ENCODE measurements at regions not wholly inside any gene's neighbourhood (a gene's known extent, or its start where the extent isn't known, plus 50 kb on each side); places are given as distances from the start of the nearest gene placed in this dataset.
"Not testable (repeated sequence)": the region's sequence is repeated elsewhere in the genome, so short reads cannot be mapped to it uniquely, and the experiment has no call there.

DNA sequence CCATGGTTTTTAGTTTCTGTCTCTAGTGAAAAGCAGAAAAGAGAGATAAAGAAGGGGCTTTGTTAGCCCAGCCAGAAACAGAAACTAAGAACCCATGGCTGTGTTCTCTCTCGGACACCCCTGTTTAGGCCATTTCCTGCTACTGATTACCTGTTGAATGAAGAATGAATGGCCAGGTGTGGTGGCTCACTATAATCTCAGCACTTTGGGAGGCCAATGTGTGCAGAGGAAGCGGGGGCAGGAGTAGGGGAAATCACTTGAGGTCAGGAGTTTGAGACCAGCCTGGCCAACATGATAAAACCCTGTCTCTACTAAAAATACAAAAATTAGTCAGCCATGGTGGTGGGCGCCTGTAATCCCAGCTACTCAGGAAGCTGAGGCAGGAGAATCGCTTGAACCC lies 93.8 kb upstream of the MSH6 start:
- not testable (repeated sequence) for DNase-seq

DNA sequence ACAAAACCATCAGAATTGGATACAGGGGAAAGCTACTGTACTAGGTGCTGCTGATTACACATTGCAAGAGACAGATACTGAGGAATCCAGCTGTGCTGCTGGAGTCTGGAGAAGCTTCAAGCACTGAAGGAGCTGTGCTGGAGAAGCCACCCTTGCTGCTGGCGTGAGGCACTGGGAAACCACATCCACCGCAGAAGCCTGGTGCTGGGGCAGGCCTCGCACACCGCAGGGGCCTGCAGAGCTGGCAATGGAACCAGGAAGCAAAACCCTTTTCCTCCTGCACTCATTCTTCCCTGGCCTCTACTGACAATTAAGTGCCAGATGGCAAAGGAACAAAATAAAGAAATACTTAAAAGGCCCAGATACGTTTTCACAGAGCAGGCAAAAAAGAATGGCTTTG lies 94.4 kb upstream of the MSH6 start:
- DNase-seq, result no peak

DNA sequence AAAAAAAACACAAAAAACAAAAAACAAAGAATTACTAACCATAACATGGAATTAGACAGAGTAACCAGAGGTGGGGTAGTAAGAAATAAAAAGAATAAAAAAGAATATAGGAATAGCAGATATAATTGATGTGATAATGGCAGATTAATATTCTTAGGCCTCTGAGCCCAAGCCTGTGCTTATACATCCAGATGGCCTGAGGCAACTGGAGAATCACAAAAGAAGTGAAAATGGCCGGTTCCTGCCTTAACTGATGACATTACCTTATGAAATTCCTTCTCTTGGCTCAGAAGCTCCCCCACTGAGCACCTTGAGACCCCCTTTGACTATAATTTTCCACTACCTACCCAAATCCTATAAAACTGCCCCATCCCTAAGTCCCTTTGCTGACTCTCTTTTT lies 95.1 kb upstream of the MSH6 start:
- no peak for DNase-seq

DNA sequence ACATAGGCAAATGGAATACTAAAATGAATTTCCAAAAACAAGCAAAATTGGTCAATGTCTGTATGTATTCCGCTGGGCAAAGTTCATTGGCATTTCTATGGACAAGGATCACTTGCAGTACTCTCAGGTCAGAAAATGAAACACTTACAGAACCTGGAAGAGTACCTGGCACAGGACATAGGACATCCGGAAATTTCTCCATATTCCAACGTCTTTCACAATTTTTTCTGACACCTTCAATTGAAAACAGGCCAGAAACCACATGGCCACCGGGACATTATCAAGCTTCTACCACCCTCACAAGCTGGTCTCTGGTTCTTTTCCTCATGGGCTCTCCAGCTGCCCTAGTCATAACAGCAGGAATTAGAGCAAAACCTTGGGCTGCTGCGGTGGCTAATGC lies 96.9 kb upstream of the MSH6 start:
- DNase-seq, result no peak

DNA sequence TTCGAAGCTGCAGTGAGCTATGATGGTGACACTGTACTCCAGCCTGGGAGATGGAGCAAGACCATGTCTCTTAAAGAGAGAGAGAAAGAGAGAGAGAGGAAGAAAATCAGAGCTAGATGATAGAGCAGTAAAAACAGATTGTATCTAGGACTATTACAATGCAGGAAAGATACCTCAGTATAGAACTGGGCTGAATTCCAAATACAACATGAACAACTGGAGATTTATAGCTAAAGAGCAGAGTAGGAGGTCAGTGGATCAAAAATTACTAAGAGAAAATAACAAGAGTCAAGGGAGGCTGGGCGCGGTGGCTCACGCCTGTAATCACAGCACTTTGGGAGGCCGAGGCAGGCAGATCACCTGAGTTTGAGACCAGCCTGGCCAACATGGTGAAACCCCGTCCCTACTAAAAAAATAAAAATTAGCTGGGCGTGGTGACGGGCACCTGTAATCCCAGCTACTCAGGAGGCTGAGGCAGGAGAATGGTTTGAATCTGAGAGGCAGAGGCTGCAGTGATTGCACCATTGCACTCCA lies 100.7 kb upstream of the MSH6 start:
- DNase-seq, result no peak

DNA sequence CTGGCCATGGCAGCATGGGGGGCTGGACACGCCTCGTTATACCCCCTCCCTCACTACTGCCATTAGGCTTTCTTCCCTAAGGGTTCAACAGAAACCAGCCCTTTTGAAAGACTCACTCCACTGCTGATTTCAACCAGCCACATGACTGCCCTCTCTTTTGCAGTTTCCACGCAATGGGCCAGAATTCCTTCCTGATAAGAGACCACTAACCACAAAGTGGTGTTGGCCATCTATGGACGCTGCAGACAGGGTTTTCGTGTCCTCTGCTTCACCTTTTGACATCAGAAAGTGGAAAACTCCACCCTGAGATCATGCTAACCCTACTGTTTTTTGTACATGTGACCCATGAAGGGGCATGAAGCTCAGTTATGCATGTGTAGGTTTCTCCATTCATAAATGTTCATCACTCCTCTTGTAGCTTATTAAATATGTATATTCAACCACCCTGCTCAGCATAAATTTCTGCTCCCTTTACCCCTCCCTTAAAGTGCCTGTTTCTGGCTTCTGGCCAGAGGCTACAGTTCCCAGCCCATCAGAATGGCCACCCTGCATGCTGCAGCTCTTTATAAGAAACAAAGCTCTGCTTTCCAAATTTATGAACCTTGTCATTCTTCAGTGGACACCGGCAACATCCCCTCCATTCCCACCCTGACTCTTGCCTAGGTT lies 105.6 kb upstream of the KCNK12 start:
- no peak for DNase-seq

DNA sequence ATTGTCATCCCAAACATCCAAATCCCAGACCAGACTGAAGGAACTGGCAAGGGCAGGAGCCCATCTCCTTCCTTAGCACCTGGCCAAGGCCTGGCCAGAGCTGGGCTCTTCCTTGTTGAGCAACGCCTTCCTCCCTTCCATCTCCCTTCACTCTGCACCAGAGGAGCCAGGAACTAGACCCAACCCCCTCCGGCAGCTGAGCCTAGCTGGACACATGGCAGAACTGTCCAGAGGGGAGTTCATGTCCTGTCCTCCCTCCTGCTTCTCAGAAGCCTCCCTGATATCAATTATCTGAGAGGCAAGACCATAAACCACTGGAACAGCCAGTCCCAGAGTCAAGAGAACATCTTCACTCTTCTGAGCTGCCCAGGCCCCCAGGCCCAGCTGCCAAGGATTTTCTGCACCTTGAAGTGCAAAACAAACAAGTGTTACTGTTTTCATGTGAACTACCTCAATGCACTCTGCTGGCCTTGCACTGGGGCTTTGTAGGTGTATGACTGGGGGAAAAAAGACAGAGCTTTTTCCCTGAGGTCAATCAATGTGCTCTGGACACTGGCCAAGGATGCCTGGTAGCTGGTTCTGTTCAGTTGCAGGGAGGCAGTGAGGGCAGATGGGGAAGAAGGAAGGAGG lies 104.5 kb upstream of the KCNK12 start:
- DNase-seq, result no peak

DNA sequence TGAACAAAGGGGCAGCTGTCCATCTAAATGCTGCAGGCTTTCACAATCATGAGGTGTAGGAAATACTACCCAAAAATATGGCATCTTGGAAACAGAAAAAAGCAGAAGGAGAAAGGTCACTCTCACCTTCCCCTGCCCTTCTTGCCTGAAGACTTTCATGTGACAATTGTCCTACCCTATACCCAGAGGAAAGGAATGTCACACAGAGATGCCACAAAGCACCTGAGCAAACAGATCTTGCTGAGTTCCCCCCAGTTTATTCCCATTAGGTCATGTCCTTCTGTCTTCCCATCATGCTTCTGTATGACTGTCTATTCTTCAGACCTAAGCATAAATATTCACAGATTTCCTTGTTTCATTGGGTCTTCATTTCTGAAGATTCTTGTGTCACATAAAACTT lies 95.5 kb upstream of the KCNK12 start:
- no peak for DNase-seq

DNA sequence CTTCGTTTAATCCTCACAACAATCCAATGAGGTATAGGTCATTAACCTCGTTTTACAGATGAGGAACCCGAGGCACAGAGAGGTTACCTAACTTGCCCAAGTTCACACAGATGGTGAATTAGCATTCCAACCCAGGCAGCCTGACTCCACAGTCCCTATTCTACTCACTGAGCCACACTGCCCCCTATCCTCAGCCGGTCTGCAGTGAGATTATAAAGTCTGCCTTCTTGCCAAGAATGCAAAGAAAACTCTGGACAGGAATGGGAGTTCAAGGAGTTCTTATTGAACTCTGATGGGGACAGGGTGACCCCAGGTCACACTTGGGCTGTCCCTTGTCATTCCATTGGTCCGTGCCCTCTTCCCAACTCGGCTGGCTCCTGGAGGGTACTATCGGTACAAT lies 94.0 kb upstream of the KCNK12 start:
- DNase-seq, result no peak

DNA sequence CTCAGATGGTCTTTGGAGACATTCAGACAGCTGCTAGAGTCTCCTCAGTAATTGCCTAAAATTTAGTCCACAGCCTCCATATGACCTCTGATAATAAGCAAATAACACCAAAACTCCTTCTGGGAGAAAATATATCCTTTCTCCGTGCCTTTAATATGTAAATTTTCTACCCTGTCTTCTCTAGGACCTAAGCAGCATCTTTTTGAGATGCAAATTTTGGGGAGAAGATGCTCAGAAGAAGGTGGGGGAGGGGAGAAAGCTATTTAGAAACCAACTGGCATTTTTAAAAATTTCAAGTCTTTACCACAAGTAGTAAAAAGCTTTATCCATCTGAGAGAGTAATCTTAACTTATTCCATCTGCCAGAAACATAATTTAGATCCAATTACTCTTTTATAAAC lies 91.8 kb upstream of the KCNK12 start:
- DNase-seq, result no peak

DNA sequence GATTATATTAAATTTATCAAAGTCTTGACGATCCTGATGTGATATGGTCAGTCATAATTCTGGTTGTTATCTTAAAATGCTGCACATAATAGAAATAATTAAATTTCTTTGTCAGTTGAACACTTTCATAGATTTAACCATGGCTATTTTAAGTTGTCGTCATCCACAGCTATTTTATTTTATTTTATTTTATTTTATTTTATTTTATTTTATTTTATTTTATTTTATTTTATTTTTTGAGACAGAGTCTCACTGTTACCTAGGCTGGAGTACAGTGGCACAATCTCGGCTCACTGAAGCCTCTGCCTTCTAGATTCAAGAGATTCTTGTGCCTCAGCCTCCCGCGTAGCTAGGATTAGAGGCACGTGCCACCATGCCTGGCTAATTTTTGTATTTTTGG lies 90.5 kb upstream of the KCNK12 start:
- DNase-seq, result no peak

DNA sequence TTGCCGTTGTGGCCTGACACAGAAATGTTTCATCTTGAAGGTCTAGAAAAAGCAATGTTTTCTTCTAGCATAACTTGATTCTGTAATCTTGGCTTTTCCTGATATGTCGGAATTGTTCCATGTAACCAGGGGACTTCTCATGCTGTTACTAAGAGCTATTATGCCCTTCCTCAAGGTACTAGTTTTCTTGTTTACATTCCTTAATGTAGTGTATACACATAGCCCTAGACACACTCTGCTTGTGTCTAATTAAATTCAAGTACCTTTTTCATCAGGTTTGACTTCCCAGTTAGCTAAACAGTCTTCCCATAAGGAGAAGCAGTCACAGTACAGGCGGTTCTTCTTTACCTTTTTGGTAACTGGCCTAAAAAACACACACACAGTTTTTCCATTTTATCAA lies 89.4 kb upstream of the KCNK12 start:
- no peak for DNase-seq

DNA sequence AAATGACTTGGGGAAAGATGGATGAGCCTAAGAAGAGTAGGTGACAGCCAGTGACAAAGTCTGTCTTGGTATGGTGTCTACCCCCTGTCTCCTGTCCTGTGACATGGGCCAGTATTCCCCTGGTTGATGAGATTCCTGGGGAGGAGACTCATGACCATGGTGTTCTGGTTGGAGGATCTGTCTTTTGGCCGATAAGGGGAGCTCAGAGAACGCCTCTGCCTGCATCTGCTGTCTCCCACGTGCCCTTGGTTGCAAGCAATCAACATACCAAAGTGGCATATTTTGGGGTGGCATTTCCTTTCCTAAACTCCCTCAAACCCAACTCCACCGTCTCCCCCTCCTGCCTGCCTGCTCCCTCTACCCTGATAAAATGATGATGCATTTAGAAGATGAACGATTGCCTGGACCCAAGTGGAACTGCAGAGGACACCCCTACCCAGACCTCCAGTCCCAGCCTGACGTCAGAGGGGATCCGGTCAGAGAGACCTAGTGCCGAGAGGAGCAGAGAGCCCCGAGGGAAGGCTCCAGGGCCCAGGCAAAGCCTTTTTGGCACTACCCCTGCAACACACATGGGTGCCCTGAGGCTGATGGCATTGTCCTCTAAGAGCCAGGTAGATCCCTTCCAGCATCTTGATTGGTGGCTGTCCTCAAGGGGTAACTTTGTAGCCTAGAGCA lies 88.0 kb upstream of the KCNK12 start:
- no peak for DNase-seq

DNA sequence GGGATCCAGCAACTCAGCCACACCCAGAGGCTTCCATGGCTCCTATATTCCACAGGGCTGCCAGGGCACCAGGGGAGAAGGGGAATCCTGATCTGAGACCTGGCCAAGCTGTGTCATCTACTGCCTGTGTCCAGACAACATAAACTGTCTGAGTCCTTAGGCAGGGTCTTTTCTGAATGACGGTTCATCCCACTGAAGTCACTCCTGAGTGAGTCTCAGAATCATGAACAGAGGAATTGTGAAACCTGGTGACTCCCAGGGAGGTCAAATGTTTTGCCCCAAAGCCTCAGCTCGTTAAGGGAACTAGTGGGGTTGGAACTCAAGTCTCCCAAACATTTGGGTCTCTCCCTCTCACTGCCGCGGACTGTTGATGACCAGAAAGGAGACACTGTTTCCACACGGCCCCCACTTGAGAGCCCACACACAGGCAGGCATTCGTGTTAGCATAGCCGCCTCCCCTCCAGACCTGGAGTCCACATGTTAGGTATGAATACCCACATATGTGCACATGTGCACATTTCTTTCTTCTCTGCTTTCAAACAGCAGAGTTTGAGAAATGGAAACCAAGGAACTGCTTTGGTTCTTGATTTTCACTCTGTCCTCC lies 87.2 kb upstream of the KCNK12 start:
- no peak for DNase-seq

DNA sequence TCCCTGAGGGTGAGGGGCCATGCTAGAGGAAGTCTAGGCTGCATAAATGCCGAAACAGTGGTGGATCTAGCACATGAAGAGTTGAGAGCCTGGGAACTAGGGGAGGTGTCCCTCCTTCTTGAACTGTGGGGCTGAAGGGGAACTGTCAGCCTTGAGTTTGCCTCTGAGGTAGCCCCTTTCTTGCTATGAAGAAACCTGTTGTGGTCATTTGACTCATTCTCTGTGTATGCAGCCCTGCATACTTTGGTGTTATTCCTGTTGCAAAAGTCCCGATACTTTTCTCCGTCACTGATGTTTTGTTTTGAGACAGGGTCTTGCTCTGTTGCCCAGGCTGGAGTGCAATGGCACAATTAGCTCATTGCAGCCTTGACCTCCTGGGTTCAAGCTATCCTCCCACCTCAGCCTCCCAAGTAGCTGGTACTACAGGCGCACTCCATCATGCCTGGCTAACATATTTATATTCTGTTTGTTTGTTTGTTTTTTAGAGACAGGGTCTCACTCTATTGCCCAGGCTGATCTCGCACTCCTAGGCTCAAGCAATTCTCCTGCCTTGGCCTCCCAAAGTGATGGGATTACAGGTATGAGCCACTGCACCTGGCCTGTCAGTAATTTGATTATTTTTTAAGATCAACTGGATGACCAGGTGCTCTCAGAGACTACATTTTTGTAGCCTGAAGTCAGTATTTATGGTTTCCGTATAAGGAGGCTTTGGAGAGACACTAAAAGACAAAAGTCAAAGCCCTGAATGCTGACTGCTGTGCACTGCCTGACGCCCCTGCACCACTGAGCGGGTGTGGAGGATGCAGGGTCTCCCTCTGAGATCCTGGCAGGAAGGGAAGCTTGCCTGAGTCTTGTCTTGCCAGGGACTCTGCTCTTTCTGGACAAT lies 86.2 kb upstream of the KCNK12 start:
- no peak for DNase-seq

DNA sequence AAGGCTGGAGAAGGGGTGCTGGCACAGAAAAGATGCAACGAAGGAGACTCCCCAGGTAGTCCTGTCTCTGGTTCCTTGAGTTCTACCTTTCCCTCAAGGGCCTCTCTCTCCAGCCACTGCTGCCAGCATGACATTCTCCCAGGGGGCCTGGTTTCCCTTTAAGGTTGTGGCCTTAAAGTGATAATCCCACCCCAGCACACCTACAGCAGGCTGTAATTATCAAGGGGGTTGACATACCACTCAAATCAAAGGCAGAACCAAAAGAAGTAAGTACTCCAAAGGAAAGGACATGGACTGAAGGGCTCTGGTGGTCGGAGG lies 84.7 kb upstream of the KCNK12 start:
- DNase-seq, result no peak

DNA sequence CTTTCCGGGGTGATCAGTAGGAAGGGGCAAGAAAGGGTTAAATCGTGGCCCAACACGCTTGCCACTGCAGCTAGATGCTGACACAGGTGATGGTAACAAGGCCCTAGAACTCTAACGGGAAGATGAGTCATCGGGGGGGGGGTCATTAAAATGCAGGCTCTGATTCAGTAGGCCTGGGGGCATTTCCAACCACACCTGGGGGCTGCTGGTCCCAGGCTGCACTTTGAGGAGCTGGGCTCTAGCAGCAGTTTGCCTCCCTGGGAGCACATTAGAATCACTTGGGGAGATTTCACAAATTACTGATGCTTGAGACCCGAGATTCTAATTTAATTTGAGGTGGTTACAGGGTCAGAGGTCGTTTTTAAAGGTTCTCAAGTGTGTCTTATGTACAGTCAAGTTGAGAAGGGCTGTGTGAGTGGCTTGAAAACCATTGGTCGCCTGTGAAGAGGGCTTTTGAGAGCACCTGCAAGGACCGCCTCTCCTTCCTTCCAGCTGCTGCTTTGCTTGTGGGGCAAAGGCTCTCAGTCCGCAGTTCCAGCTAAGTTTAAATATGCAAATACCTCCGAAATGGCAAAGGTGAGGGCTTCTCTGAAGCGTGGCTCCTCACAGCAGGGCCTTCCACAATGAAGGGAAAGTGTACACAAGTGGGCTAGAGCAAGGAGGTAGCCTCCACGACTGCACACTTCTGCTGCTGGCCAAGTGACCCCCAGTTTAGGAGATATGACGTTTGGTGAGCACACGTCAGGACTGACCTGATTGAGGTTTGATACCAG lies 84.2 kb upstream of the KCNK12 start:
- DNase-seq, result no peak

DNA sequence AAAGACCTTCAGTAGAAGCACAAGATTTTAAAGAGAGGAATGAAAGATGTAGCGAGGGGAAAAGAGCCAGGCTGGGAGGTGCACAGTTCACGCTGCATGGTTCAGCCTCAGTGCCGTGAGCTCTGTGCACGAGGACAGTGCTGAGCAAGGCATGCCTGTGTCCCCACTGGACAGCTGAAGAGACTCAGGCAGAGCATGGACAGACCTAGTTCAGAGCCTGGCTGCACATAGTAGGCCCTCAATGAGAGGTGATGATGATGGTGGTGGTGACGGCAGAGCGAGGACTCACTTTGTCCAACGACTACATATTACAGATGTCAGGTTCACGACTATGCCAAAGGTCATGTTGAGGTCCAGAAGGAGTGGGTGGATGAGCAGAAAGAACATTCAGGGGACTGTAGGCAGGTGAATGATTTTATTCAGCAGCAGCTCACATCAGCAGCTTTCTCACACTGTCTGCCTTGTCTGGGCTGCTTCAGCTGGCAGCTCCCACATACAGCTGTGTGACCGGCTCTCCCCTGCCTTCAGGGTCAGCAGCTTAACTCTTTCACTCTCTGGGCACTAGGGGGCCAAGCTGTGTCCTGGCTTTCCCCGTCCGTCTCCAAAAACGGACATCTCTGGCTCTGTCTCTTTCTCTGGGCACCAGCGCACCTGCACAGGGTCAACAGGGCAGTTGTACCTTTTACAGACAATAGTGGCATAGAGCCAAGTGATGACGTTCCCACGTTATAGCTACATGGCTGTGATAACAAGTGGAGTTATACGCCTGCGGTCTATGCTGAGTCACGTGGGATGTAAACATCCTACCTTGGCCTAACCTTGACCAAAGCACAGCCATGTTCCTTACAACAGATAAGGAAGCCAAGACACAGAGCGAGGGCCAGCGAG lies 83.4 kb upstream of the KCNK12 start:
- peak; percentile 44 for DNase-seq

DNA sequence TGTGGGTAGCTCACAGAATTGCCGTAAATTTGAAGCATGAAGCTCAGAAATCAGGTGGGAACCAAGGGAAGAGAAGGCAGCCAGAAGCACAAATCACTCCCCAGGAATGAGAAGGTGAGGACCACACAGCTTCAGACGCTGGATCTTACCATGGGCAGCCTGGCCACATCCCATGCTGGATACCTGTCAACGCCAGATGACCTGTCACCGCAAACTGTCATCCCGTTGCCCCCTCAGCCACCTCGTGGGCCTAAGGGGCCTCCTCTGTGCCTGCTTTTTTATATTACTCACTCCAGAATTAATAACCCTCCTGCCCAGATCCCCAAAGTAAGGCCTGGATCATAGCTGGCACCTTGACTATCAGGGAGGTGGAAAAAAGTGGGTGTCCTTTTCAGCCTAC lies 82.3 kb upstream of the KCNK12 start:
- DNase-seq, result no peak

DNA sequence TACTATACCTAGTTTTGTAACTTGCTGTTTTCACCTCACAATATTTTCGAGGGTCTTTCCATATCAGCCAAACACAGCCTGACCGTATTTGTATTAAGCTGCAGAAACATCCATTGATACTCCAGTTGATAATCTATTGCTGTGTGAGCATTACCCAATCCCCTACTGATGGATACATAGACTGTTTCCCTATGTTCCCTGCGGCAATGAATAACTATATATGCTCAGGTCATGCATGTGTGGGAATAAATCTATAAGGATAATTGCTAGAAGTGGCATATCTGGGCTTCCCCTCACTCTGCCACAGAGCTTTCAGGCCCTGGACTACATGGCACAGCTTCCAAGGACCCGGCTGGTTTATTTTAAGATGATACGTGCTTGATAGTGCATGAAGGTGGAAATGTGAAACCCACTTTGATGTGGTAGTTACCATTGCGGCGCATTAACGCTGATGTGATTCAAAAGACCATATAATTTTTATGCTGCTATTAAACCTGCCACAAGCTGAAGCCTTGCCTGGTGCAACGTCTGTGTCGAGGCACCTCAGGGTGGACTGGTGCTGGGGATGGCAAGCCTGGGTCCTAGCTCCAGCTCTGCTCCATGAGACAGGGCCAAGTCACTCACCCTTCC lies 81.4 kb upstream of the KCNK12 start:
- no peak for DNase-seq

DNA sequence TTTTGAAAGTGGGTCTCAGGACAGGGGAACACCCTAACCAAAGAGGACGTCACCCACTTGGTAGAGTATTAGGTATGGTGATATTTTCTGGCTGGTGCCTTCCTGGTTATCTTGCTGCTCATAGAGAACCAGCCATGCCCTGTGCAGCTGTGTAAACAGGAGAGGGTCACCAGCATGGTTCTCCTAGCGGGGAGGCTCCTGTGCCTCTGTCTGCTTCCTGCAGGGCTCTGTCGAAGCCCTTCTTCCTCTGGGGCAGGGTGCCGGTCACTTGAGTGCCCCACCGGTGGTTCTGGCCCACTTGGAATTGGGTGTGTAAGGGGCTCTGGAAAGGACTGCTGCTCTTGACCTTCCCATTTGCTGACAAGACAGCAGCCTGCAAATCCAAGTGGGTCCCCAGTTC lies 80.5 kb upstream of the KCNK12 start:
- peak; percentile 67 for DNase-seq
